SK-N-SH treated with all-trans-retinoic acid at 6 μM for 48 hours (cell line): ENCODE measurements at regions not wholly inside any gene's neighbourhood (a gene's known extent, or its start where the extent isn't known, plus 50 kb on each side); places are given as distances from the start of the nearest gene placed in this dataset.

Experiments used
- ATAC-seq: fragments of 200-7000 bp; cut with Tn5 transposase; 3 replicates; pipeline ENCODE4 v1.9.1; 2020; ENCODE audit warnings: mild to moderate bottlenecking, moderate library complexity
- BACH2 ChIP-seq: fragments of 250-450 bp; sonication (Bioruptor Pico); IDR thresholded peaks from 2 replicates; pipeline ENCODE4 v1.9.0; 2021; ENCODE audit warnings: mild to moderate bottlenecking, borderline replicate concordance
- CSDC2 ChIP-seq: fragments of 250-450 bp; sonication (Bioruptor Pico); IDR thresholded peaks from 2 replicates; pipeline ENCODE4 v1.5.0; 2020; ENCODE audit warnings: mild to moderate bottlenecking, moderate library complexity
- ESRRG ChIP-seq: fragments of 250-450 bp; sonication (Bioruptor Pico); IDR thresholded peaks from 2 replicates; pipeline ENCODE4 v1.6.1; 2021; ENCODE audit warnings: mild to moderate bottlenecking
- GLIS3 ChIP-seq: fragments of 250-450 bp; sonication (Bioruptor Pico); IDR thresholded peaks from 2 replicates; pipeline ENCODE4 v1.5.0; 2020; ENCODE audit warnings: mild to moderate bottlenecking, moderate library complexity
- ISL1 ChIP-seq: fragments of 250-450 bp; sonication (Bioruptor Pico); IDR thresholded peaks from 2 replicates; pipeline ENCODE4 v2.1.2; 2022; ENCODE audit warnings: mild to moderate bottlenecking, moderate library complexity
- OSR1 ChIP-seq: fragments of 250-450 bp; sonication (Bioruptor Pico); IDR thresholded peaks from 2 replicates; pipeline ENCODE4 v1.8.0; 2022; ENCODE audit warnings: moderate library complexity, mild to moderate bottlenecking, inconsistent platforms
- PPARA ChIP-seq: fragments of 250-450 bp; sonication (Bioruptor Pico); IDR thresholded peaks from 2 replicates; pipeline ENCODE4 v1.5.0; 2020; ENCODE audit warnings: mild to moderate bottlenecking, borderline replicate concordance
- RARB ChIP-seq: fragments of 250-450 bp; sonication (Bioruptor Pico); IDR thresholded peaks from 2 replicates; pipeline ENCODE4 v1.8.0; 2021; ENCODE audit warnings: mild to moderate bottlenecking, moderate library complexity
- SNAI2 ChIP-seq: fragments of 250-450 bp; sonication (Bioruptor Pico); IDR thresholded peaks from 2 replicates; pipeline ENCODE4 v1.5.0; 2020; ENCODE audit warnings: mild to moderate bottlenecking, moderate library complexity
- TCF4 ChIP-seq: fragments of 250-450 bp; sonication (Bioruptor Pico); IDR thresholded peaks from 2 replicates; pipeline ENCODE4 v1.8.0; 2021; ENCODE audit warnings: mild to moderate bottlenecking, moderate library complexity, borderline replicate concordance
- TOX ChIP-seq: fragments of 250-450 bp; sonication (Bioruptor Pico); IDR thresholded peaks from 2 replicates; pipeline ENCODE4 v1.8.0; 2021; ENCODE audit warnings: mild to moderate bottlenecking, moderate library complexity, borderline replicate concordance
- ZC3H10 ChIP-seq: fragments of 250-450 bp; sonication (Bioruptor Pico); IDR thresholded peaks from 2 replicates; pipeline ENCODE4 v1.5.1; 2021; ENCODE audit warnings: mild to moderate bottlenecking, moderate library complexity
- ZFP3 ChIP-seq: fragments of 250-450 bp; sonication (Bioruptor Pico); IDR thresholded peaks from 2 replicates; pipeline ENCODE4 v1.5.0; 2020; ENCODE audit warnings: mild to moderate bottlenecking, moderate library complexity
- ZFP30 ChIP-seq: fragments of 450-650 bp; formaldehyde crosslinking; IDR thresholded peaks from 2 replicates; pipeline ENCODE4 v1.5.0; 2022; ENCODE audit warnings: mild to moderate bottlenecking, moderate library complexity
- ZNF565 ChIP-seq: fragments of 450-650 bp; formaldehyde crosslinking; conservative IDR thresholded peaks from 2 replicates; pipeline ENCODE4 v1.5.0; 2020; ENCODE audit warnings: low read depth, mild to moderate bottlenecking, moderate library complexity
- ZNF70 ChIP-seq: fragments of 450-650 bp; formaldehyde crosslinking; IDR thresholded peaks from 2 replicates; pipeline ENCODE4 v1.5.0; 2020; ENCODE audit warnings: mild to moderate bottlenecking, moderate library complexity
- ZNF8 ChIP-seq: fragments of 450-650 bp; formaldehyde crosslinking; IDR thresholded peaks from 2 replicates; pipeline ENCODE4 v1.5.0; 2020; ENCODE audit warnings: mild to moderate bottlenecking, moderate library complexity
- TF ChIP-seq, protein P1 (sequence below): fragments of 250-450 bp; sonication (Bioruptor Pico); IDR thresholded peaks from 2 replicates; pipeline ENCODE4 v1.5.0; 2020; ENCODE audit warnings: mild to moderate bottlenecking, moderate library complexity
- TF ChIP-seq, protein P2 (sequence below): fragments of 250-450 bp; sonication (Bioruptor Pico); IDR thresholded peaks from 2 replicates; pipeline ENCODE4 v1.8.0; 2021; ENCODE audit warnings: low read depth, mild to moderate bottlenecking, moderate library complexity, borderline replicate concordance
- TF ChIP-seq, protein P3 (sequence below): fragments of 250-450 bp; sonication (Bioruptor Pico); IDR thresholded peaks from 2 replicates; pipeline ENCODE4 v1.8.0; 2020; ENCODE audit warnings: mild to moderate bottlenecking, moderate library complexity, borderline replicate concordance

GRCh38 chr15:46077220-46077619 is 442.4 kb downstream of the SQOR start (continued):
- TF ChIP-seq, protein P1, sequence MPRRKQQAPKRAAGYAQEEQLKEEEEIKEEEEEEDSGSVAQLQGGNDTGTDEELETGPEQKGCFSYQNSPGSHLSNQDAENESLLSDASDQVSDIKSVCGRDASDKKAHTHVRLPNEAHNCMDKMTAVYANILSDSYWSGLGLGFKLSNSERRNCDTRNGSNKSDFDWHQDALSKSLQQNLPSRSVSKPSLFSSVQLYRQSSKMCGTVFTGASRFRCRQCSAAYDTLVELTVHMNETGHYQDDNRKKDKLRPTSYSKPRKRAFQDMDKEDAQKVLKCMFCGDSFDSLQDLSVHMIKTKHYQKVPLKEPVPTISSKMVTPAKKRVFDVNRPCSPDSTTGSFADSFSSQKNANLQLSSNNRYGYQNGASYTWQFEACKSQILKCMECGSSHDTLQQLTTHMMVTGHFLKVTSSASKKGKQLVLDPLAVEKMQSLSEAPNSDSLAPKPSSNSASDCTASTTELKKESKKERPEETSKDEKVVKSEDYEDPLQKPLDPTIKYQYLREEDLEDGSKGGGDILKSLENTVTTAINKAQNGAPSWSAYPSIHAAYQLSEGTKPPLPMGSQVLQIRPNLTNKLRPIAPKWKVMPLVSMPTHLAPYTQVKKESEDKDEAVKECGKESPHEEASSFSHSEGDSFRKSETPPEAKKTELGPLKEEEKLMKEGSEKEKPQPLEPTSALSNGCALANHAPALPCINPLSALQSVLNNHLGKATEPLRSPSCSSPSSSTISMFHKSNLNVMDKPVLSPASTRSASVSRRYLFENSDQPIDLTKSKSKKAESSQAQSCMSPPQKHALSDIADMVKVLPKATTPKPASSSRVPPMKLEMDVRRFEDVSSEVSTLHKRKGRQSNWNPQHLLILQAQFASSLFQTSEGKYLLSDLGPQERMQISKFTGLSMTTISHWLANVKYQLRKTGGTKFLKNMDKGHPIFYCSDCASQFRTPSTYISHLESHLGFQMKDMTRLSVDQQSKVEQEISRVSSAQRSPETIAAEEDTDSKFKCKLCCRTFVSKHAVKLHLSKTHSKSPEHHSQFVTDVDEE (CRISPR knock-in tag) = no peak
- TF ChIP-seq CSDC2 (no peak), ESRRG (CRISPR knock-in tag) (no peak), ZNF8 (CRISPR knock-in tag) (no peak), BACH2 (CRISPR knock-in tag) (no peak), ZFP30 (CRISPR knock-in tag) (no peak), PPARA (CRISPR knock-in tag) (no peak)
- TF ChIP-seq, protein P2, sequence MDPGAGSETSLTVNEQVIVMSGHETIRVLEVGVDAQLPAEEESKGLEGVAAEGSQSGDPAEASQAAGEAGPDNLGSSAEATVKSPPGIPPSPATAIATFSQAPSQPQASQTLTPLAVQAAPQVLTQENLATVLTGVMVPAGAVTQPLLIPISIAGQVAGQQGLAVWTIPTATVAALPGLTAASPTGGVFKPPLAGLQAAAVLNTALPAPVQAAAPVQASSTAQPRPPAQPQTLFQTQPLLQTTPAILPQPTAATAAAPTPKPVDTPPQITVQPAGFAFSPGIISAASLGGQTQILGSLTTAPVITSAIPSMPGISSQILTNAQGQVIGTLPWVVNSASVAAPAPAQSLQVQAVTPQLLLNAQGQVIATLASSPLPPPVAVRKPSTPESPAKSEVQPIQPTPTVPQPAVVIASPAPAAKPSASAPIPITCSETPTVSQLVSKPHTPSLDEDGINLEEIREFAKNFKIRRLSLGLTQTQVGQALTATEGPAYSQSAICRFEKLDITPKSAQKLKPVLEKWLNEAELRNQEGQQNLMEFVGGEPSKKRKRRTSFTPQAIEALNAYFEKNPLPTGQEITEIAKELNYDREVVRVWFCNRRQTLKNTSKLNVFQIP (CRISPR knock-in tag) = no peak
- TF ChIP-seq, all 23 proteins: peak for 0

DNA sequence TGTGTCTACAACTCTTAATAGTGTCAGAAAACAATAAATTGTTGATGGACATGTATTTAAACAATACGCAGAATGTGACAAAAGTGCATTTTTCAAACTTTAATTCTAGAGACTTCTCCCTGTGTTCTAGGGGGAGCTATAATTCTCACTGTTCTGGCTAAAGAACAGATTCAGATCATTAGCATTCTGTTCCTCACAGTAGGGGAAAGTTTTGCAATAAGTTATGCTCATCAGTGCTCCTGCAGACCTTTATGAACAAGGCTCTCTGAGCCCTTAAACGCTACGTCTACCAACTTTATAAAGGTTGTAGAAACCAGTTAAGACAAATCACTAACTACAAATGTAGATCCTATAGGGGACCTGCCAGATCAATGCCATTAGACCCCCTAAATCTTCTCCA is 444.2 kb downstream of the SQOR start:
- ATAC-seq = no peak
- TF ChIP-seq, protein P2 (CRISPR knock-in tag) = no peak
- no peak for TF ChIP-seq CSDC2
- TF ChIP-seq ZNF565 (CRISPR knock-in tag) = no peak
- TF ChIP-seq TOX (CRISPR knock-in tag) = no peak
- no peak for TF ChIP-seq RARB (CRISPR knock-in tag)
- no peak for TF ChIP-seq ZNF8 (CRISPR knock-in tag)
- no peak for TF ChIP-seq TCF4
- no peak for TF ChIP-seq ZFP30 (CRISPR knock-in tag)
- TF ChIP-seq, protein P3, sequence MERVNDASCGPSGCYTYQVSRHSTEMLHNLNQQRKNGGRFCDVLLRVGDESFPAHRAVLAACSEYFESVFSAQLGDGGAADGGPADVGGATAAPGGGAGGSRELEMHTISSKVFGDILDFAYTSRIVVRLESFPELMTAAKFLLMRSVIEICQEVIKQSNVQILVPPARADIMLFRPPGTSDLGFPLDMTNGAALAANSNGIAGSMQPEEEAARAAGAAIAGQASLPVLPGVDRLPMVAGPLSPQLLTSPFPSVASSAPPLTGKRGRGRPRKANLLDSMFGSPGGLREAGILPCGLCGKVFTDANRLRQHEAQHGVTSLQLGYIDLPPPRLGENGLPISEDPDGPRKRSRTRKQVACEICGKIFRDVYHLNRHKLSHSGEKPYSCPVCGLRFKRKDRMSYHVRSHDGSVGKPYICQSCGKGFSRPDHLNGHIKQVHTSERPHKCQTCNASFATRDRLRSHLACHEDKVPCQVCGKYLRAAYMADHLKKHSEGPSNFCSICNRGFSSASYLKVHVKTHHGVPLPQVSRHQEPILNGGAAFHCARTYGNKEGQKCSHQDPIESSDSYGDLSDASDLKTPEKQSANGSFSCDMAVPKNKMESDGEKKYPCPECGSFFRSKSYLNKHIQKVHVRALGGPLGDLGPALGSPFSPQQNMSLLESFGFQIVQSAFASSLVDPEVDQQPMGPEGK (CRISPR knock-in tag) = no peak
- TF ChIP-seq, protein P1 (CRISPR knock-in tag) = no peak
- TF ChIP-seq ISL1 (CRISPR knock-in tag) = no peak
- no peak for TF ChIP-seq ZFP3 (CRISPR knock-in tag)
- TF ChIP-seq ZC3H10 (CRISPR knock-in tag) = no peak
- no peak for TF ChIP-seq BACH2 (CRISPR knock-in tag)
- TF ChIP-seq ZNF70 (CRISPR knock-in tag) = no peak
- no peak for TF ChIP-seq ESRRG (CRISPR knock-in tag)
- TF ChIP-seq GLIS3 (CRISPR knock-in tag) = no peak
- TF ChIP-seq SNAI2 (CRISPR knock-in tag) = no peak

DNA sequence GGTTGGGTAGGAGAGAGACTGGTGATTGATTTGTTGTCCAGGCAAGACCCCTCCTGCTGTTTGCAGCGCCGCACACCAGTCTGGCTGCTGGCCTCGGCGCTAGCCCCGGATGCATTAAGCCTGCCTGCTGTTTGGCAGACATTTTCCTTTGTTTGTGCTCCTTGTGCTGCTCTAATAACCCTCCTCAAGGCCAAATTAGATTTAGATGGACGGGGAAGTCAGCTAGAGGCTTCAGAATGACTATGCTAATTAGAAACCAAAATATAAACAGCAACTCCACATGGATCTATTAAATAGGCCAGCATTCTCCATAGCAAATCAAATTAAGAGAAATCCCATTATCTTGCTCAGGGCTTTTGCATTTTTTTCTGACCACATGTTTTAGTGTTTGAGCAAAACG is 445.2 kb downstream of the SQOR start:
- peak; percentile 47; the same call in 1 of the 3 replicates for ATAC-seq
- TF ChIP-seq OSR1 (CRISPR knock-in tag) (no peak), RARB (CRISPR knock-in tag) (no peak), ISL1 (CRISPR knock-in tag) (peak; percentile 82), ZFP30 (CRISPR knock-in tag) (no peak), ZNF565 (CRISPR knock-in tag) (no peak), TOX (CRISPR knock-in tag) (no peak), ZNF8 (CRISPR knock-in tag) (0 out of 2 replicates have a peak, but pooled peaks have one; percentile 44), PPARA (CRISPR knock-in tag) (no peak; the same call in 1 of the 2 replicates), ESRRG (CRISPR knock-in tag) (0 out of 2 replicates have a peak, but pooled peaks have one; percentile 47), BACH2 (CRISPR knock-in tag) (peak; percentile 78; the same call in 1 of the 2 replicates), TCF4 (peak; percentile 94), ZFP3 (CRISPR knock-in tag) (0 out of 2 replicates have a peak, but pooled peaks have one; percentile 10)
- TF ChIP-seq, protein P2 (CRISPR knock-in tag) = no peak
